ENCODE measurements at regions not wholly inside any gene's neighbourhood (a gene's known extent, or its start where the extent isn't known, plus 50 kb on each side); places are given as distances from the start of the nearest gene placed in this dataset.
"Not testable (repeated sequence)": the region's sequence is repeated elsewhere in the genome, so short reads cannot be mapped to it uniquely, and the experiment has no call there.

GRCh38 chr5:94102849-94103248 is 361.4 kb upstream of the POU5F2 start:
- no peak for DNase-seq

- not testable (repeated sequence) for DNase-seq
Observed at GRCh38 chr5:94097384-94097783, 356.0 kb upstream of the POU5F2 start.

- no peak for DNase-seq
Observed at GRCh38 chr5:94094793-94095441, 353.5 kb upstream of the POU5F2 start.

- DNase-seq = no peak
Observed at GRCh38 chr5:94093300-94093699, 351.9 kb upstream of the POU5F2 start.

- DNase-seq = not testable (repeated sequence)
Observed at GRCh38 chr5:94086635-94087034, 345.2 kb upstream of the POU5F2 start.

- no peak for DNase-seq
Observed at GRCh38 chr5:94086194-94086593, 344.8 kb upstream of the POU5F2 start.

GRCh38 chr5:94082405-94082804 is 341.0 kb upstream of the POU5F2 start:
- no peak for DNase-seq

- no peak for DNase-seq
Observed at GRCh38 chr5:94081088-94081487, 339.7 kb upstream of the POU5F2 start.

GRCh38 chr5:94080390-94080789 is 339.0 kb upstream of the POU5F2 start:
- no peak for DNase-seq

- DNase-seq = no peak
Observed at GRCh38 chr5:94072116-94072515, 330.7 kb upstream of the POU5F2 start.

- DNase-seq = no peak
Observed at GRCh38 chr5:94066437-94067207, 325.2 kb upstream of the POU5F2 start.

GRCh38 chr5:94064025-94064424 is 322.6 kb upstream of the POU5F2 start:
- no peak for DNase-seq

- DNase-seq = no peak
Observed at GRCh38 chr5:94057655-94058054, 316.3 kb upstream of the POU5F2 start.

GRCh38 chr5:94057217-94057616 is 315.8 kb upstream of the POU5F2 start:
- DNase-seq = no peak

- DNase-seq = not testable (repeated sequence)
Observed at GRCh38 chr5:94049307-94049922, 308.0 kb upstream of the POU5F2 start.

GRCh38 chr5:94045839-94046782 is 304.7 kb upstream of the POU5F2 start:
- no peak for DNase-seq

- DNase-seq = no peak
Observed at GRCh38 chr5:94043311-94043710, 301.9 kb upstream of the POU5F2 start.

- DNase-seq = no peak
Observed at GRCh38 chr5:94040591-94041148, 299.3 kb upstream of the POU5F2 start.

- DNase-seq = no peak
Observed at GRCh38 chr5:94039101-94039500, 297.7 kb upstream of the POU5F2 start.

- DNase-seq = no peak
Observed at GRCh38 chr5:94031631-94032030, 290.2 kb upstream of the POU5F2 start.

GRCh38 chr5:94028001-94028400 is 286.6 kb upstream of the POU5F2 start:
- no peak for DNase-seq

- no peak for DNase-seq
Observed at GRCh38 chr5:94027145-94027544, 285.7 kb upstream of the POU5F2 start.

Data from CD4-positive, alpha-beta T cell treated with Interleukin-4 for 4 hours (primary cell).